ENCODE measurements at regions not wholly inside any gene's neighbourhood (a gene's known extent, or its start where the extent isn't known, plus 50 kb on each side); places are given as distances from the start of the nearest gene placed in this dataset.

DNA sequence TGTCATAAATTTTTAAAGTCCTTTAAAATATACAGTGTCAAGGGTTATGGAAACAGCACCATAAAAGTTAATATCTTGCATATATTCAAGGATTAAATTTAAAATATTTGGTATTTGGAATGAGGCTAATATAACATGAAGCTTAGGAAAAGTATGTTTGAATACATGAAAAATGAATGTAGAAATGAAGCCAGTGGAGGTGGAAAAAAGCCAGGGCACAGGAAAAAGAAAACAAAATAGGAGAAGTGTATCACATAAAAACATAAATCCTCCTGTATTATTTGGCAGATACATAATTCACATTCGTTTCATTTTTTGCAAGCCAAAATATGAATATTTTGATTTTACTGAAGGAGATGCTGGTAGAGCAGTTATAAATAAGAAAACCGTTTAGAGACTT lies 587.0 kb upstream of the ZNF608 start:
- no peak for TF ChIP-seq ZNF274 (IDR thresholded peaks at IDR 0.05; ENCODE audit: low read depth, low read length)
- no peak for TF ChIP-seq YY1 (IDR thresholded peaks at IDR 0.05; ENCODE audit: insufficient read depth, insufficient read length)
